Stimulated activated CD4-positive, alpha-beta T cell treated with anti-CD3 and anti-CD28 coated beads, Interleukin-15, amount 100 ng/mL, for 48 hours (primary cell): ENCODE measurements at regions not wholly inside any gene's neighbourhood (a gene's known extent, or its start where the extent isn't known, plus 50 kb on each side); places are given as distances from the start of the nearest gene placed in this dataset.

Experiments used
- DNase-seq, 2 donors: peaks; one replicate each; pipeline ENCODE4 v3.0.0-alpha.2; 2020; ENCODE audit warnings: low read depth in 2 of 2

DNA sequence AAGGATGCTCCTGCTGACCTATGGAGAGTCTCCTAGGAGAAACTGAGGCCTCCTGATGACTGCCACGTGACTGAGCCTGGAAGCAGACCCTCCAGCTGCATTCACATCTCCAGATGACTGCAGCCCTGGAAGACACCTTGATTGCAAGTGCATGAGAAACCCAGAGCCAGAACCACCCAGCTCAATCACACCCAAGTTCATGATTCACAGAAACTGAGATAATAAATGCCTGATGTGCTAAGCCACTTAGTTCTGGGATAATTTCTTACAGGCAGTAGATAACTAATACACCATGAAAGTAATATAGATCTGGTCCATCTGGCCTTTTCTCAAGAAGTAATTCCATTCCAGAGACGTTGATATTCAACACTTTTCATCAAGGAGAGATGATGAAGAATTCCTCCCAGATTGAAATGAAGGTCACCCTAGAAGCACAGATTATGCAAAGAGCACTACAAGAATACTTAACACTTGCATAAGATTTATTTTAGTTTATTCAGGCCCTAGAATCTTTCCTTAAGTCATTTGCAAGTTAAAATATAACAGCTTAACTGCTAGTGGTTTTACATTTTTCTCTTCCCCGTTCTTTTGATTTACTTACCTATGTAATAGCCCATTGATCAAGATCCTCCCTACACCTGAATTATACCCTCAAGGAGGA lies 208.2 kb upstream of the INHBA start:
- no peak for DNase-seq

DNA sequence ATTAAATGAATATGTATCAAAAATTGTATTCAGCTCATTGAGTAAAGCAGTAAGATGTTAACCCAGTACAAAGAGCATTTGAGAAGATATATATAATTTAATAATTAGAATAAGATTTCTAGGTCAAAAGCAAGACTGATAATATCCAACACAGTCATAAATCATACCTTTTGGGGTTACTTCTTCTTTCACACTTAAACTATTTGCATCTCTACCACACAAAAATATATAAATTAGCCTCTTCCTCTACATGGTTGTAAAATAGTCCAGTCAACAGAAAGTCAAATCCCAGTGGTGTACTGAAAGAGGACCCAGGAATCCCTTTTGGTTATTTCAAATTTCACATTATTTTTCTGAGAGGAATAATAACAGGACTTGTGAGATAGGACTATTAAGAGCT lies 204.6 kb upstream of the INHBA start:
- no peak for DNase-seq

DNA sequence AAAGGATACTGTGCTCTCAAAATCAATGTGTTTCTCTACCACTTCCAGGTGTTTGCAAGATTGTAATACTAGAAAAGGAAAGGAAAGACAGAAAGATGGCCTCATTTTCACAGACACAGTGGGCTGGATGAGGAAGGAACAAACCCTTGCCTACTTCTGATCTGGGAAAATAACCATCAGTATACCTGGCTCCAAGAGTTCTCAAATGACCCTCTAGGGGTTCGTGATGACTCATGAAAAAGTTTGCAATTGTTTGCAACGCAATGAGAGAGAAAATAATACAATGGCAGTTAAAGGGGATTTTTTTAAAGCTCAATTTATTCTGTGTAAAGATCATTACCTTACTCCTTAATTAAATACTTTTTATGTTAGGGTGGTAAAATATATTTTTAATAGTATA lies 197.6 kb upstream of the INHBA start:
- no peak for DNase-seq

DNA sequence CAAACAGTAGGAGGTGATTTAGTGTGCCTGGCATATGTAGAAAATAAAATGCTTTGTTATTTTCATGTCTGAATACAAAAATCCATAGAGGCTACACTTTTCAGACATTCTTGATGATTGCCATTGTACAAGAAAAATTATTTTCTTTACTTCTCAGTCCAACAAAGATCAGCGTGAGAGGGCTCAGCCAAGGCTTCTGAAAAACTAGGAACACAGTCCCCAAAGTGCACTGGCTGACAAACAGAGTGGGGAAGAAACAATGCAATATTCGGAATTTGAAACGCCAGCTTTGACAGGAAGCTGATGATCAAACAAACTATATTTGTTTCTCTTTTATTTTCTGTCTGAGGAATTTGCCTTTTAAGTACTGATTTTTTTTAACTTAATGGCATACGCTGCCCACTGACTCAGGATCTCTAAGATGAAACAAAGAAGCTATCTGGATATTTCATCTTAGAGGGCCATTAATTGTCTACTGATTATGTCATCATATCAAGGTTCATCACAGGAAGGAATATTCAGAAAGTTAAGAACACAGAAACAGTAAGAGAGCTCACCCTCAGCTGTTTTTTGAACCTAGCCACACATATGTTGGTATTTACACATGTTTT lies 197.0 kb upstream of the INHBA start:
- no peak for DNase-seq

DNA sequence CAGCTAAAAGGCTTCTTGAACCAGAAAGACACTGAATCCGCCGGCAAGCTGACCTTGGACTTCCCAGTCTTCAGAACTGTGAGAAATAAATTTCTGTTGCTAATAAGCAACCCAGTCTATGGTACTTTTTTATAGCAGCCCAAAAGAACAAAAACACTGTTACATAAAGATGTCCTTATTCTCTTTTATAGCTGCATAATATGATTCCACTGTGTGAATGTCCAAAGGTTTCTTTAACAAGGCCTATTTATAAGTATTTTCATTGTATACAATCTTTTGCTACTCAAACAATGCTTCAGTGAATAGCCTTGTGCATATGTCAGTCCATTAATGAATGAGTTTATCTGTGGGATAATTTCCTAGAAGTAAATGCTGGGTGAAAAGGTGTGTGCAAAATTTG lies 190.8 kb upstream of the INHBA start:
- DNase-seq, result no peak

DNA sequence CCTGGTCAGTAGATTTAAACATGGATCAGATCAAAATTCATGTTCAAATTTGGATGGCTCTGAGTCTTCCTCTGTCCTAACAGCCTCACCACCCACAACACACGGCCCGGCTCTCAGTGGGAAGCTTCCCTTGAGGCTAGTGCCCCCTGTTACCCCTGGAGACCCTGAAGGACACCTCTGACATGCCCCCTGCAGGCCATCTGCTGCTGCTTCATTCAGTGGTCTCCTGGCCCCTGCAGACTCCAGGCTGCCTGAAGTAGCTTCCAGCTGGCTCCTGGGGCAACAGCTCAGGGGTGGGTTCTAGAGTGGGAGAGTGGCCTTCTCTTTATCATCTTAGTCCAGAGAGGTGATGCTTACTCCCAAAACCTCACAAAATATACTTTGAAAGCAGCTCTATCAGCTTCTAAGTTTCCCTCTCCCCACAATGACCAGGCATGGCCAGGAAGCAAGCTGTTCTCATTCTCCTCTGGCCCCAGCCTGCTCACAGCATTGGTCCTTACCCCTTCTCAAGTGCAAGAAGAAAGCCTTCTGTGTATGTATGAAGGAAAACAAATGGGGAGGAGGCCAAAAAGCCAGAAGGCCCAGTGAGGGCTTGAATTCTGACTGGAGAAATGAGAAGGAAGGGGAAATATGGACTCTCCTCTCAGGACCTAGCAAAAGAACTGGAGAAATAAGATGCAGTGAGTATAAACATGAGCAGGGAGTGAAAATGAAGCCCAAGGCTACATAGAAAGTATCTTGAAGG lies 189.6 kb upstream of the INHBA start:
- DNase-seq, result no peak

DNA sequence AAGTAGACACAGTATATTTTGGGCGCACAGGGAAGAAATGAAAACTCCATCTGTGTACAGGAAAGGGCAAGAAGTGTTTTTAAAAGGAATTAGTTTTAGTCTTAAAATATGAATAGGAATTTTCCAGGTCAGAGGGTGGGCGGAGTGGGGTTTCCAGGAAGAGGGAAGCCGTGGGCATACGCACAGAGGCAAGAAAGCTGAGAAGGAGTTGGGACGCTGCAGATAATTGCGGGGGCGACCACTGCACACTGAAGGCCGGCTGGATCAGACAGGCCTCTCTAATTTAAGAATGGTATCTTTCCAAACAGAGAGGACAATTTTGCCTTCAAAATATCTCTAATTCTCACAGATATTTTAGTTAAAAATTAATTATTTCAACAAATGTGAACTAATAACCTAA lies 189.1 kb upstream of the INHBA start:
- DNase-seq, result no peak

DNA sequence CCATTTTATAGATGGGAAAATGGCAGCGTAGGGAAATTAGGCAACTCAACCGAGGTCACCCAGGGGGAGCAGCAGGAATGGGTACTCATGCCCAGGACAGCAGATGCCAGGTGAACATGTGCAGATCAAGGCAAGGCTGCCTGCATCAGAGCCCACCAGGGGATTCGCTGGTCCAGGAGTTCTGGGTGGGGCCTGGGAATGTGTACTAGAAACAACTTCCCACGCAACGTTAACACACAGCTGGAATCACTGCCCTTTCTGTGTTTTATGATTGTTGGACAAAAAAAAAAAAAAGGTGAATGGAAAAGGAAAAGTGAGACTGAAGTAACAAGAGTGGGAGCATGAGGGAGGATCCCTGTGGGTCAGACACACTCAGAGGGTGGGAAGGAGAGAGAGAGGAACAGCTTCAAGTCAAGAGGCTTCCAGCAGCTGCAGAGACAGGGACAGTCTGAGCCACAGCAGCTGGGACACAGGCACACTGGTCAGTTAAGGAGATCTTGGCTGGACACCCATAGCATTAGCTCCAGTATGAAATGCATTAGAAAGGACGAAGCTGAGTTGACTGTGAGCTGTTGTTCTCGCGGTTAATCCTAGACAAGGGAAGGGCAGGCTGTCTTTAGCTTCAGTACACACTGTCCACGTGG lies 187.9 kb upstream of the INHBA start:
- no peak for DNase-seq

DNA sequence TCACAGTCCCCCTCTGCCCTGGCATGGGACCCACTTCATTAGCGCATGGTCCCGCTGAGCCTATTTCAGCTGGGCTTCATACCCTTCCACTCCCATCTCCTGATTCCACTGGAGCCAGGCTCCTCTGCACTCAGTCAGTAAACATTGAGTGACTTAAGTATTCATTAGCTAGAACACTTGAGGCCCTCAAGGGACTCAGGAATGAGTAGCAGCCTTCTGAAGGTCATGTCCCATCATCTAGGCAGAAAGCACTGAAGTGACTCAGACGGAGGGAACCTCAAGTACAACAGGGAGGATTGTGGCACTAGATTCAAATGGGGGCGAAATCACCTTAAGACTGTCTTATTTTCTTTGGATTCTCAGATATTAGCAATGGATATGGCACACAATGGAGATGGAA lies 186.6 kb upstream of the INHBA start:
- DNase-seq, result no peak

DNA sequence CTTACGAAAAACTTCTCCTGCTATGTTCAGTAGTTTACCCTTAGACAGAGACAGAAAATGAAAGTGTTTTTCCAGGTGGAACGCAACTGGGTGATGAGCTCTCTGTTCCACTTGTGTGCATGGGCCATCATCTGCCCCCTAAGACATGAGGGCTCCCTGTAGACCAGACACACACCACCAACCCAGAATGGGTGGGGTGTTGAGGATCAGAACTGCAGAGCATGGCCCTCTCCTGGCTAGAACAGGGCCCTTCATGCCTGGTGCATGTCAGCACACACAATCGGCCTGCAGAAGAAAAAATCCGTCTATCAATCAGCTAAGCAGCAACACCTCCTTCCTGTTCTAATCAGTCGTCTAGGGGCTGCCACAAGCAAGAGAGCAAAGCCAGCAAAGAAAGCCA lies 186.2 kb upstream of the INHBA start:
- no peak for DNase-seq

DNA sequence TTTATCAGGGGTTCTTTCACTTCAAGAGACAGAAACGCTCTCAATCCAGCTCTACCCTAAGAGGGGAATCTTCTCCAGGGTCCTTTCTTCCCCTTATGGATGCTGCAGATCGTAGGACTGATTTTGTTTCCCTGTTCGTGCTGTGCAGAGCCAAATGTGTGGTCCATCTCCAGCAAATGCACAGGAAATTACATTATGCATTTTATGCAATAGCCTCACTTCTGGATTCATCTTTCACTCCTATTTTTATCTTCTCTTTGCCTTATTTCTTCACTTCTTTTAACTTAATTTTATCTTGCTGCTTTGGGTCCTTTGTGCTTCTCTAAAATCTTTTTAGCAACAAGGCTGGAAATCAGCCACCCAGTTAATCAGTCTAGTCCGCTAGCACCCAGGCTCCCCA lies 184.5 kb upstream of the INHBA start:
- no peak for DNase-seq

DNA sequence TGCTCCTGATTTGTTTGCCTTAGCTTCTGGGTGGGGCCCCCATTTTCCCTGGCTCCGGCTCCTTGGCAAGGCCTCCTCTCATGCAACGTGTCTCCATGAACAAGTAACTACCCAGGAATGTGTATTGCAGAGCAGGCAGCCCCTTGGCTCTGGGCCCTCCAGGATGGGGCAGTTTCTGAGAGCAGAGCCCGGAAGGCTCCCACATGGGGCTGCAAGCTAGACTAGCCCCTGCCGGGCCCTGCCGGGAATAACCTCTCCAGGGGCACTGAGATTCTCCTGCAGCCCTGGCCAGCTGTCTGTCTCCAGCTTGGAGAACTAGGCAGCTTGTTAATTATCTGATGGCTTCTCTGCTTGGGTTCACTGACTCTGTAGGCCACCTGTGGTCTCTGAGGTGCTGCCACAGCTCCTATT lies 184.0 kb upstream of the INHBA start:
- DNase-seq, result no peak

DNA sequence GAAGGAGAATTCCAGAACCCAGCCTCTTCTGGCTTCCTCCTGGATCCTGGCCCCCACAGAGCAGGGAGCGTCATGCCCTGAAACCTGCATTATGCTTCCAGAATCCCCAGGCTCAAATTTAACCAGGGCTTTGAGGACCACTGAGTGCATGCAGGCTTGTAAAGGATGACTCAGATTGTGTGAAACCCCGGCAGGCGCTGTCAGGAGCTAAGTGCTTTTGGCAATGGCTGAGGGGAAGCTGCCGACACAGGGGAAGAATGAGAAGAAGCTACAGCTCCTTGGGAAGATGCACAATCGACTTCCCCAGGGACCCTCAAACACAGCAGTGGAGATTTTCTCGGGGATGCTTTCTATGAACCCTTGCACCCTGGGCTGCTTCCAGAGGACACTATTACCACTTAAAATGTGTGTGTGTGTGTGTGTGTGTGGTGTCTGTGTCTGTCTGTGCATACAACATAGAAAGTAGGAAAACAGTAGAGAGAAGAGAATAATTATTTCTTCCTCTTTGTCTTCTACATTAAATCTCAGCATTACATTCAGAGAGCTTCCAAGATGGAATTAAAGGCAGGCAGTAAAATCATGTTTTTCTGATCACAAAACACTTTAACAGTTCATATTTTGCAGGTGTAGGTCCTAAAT lies 183.5 kb upstream of the INHBA start:
- no peak for DNase-seq

DNA sequence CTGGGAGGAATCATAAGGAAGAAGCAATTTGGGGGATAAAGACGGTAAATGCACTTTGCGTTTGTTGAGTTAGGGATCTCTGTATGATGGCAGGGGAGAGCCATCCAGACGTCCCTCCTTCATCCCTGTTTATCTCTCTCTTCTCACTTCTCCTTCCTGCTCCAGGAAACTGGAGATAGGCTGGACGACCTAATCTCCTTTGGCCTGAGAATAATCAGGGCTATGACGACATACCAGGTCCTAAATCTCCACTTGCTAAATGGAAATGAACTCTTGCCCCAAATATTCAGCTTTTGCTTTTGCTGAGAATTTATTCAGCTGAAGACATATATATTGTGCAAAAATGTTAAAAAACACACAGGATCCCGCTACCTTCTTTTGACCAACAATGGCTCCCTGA lies 182.9 kb upstream of the INHBA start:
- no peak for DNase-seq

DNA sequence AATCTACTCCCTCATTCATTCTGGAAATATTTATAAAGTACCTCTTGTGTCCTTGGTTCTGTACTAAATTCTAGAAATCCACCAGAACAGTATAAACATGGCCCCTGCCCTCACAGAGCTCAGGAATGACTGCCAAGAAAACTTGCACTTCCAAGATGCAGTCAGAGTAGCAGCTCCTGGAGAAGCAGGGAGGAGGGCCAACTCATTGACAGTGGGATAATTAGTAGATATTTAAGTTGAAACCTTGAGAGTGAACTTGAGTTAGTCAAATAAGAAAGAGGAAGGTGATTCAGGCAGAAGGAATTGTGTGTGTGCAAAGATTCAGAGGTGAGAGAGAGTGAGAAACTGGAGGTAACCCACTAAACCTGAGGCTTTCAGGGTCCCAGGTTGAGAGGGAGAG lies 182.2 kb upstream of the INHBA start:
- DNase-seq, result no peak

DNA sequence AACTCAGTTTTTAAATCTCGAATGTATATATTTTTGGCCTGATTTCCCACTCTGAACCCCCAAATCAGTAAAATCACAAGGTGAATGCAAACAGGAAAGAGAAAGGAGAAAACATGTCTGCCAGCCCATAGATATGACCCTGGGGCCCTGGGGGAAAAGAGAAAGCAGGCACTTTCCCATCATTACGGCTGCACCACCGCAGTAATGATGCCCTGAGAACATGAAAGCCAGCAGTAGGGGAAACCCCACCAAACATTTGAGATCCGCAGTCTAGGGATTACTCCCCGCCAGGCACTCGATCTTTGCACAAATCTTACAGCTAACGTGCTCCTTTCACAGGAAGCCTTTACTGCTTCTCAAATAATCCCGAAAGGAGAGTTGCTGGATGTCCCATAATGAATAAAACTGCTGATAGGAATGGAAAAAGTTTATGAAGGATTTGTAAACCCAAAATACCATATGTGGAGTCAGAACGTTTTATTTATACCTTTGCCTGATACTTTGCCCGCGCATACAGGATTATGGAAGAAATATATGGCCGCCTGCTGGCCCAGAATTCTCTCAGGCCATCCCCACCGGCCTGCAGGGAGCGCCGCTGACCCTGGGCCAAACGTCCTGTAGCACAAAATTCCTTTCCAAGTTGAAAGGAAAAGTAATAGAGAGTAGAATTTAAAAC lies 180.0 kb upstream of the INHBA start:
- peak in 1 of 2 donors; percentile 14 for DNase-seq

DNA sequence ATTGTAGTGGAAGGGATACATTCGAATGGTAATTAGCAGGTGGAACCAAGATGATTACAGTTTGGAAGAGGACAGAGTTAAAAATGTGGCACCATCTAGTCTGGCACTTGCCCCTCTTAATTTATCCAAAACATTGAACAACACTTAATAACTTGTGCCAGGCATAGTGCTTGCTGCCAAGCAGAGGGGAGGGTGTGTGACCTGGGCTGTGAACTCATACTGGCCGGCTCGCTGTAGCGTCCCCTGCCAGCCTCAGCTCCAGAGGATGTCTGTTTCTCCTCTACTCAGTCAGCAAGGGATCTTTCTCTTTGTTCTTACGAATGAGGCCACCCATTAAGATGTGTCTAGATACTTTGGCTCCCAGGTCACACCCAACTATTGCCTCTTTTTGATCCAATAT lies 179.4 kb upstream of the INHBA start:
- DNase-seq, result no peak

DNA sequence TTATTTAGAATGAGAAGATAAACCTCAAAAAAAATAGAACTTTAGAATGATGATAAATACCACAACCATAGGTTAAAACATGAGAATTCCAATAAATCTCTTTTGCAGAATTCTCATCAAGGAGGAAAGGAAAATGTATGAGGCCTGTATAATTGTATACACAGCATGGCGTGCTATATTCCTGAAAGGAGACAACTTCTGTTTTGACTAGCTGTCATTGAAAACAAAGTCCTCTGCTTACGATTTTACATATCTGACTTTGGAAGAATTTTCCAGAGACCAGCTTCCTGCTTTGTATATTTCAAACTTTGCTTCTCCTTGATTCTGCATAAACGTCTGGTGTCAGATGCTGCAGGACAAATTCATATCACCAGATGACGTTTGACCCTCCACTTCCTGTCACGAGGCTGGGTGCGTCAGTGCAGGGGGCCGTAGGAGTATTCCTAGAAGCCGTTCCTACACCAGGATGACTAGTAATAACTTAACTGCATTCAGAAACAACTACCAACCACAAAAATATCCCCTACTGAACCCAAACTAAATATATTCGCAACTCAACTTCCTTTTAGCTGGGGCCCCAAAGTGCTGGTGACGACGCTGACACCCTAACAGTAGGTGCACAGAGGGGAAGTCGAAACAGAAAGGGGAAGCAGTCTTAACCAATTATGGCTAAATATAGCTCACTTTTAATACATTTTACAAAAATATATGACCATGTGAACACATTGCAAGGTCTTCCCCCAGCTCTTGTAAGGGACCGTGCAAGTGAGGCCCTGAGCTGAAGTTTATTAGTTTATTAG lies 178.6 kb upstream of the INHBA start:
- DNase-seq, result peak; percentile 70 to 80

DNA sequence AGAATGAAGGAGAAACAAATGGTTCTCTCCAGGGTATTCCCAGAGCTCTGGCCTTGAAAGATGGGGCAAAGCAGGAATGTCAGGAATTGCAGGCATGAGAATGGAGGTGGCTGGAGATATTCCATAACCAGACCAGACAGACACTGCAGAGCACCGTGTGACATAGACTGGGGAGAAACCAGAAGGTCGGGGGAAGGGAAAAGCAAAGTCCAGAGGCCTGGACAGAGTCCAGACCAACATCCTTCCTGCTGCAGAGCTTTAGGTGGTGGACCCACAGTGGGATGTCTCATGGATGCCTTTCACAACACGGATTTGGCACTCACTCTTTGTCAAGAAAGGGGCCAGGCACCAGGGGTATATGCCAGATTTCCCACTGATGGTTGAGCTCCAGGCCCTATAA lies 177.2 kb upstream of the INHBA start:
- no peak for DNase-seq

DNA sequence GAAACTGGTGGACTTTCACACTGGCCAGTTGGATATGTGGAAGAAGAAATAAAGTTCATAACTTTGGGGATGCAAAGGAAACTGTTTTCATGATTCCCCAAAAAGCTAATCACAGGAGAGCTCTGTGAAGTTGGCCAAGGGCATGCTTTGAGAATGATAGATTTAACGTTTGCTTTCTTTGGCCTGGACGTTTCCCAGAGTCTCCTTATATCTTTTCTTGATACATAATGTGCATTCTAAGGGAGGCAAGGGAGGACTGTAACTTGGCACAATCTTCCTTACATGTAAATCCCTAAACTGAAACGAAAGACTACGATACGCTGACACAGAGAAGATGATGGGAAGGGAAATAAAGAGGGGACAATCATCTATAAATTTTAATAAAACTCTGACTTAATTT lies 176.5 kb upstream of the INHBA start:
- DNase-seq, result no peak
